Neural crest cell (in vitro differentiated cells): ENCODE measurements at regions not wholly inside any gene's neighbourhood (a gene's known extent, or its start where the extent isn't known, plus 50 kb on each side); places are given as distances from the start of the nearest gene placed in this dataset.

Experiments
- DNase-seq: peaks from one replicate; pipeline ENCODE4 v3.0.0; 2021; ENCODE audit warnings: low read depth, mixed read lengths, low spot score
- H3K27ac Mint-ChIP-seq: one replicate; pipeline ENCODE4 v1.8.0; 2021; ENCODE audit warnings: mild to moderate bottlenecking, mixed read lengths; ENCODE audit not compliant: unreplicated experiment
- H3K27me3 Mint-ChIP-seq: 2 replicates; pipeline ENCODE4 v1.8.0; 2021; ENCODE audit warnings: low read depth, mild to moderate bottlenecking, mixed read lengths
- H3K36me3 Mint-ChIP-seq: 2 replicates; pipeline ENCODE4 v1.8.0; 2021; ENCODE audit warnings: low read depth, mild to moderate bottlenecking, mixed read lengths
- H3K4me1 Mint-ChIP-seq: 2 replicates; pipeline ENCODE4 v1.8.0; 2021; ENCODE audit warnings: mixed read lengths
- H3K4me3 Mint-ChIP-seq: one replicate; pipeline ENCODE4 v1.8.0; 2021; ENCODE audit warnings: mild to moderate bottlenecking, mixed read lengths
- H3K9me3 Mint-ChIP-seq: 2 replicates; pipeline ENCODE4 v1.8.0; 2021; ENCODE audit warnings: mixed read lengths
- CTCF ChIP-seq: fragments of 200-600 bp; sonication (generic); conservative IDR thresholded peaks from 2 replicates; pipeline ENCODE4 v1.5.0; 2021; ENCODE audit warnings: antibody characterized with exemption, mild to moderate bottlenecking

- DNase-seq = no peak
- peak overlapping the region; percentile 69 for H3K27ac Mint-ChIP-seq
- no peaks in the 10 kb centered on the region for H3K36me3 Mint-ChIP-seq
- no peak overlapping the region for H3K4me3 Mint-ChIP-seq
- no peaks in the 10 kb centered on the region for H3K27me3 Mint-ChIP-seq
- no peak for TF ChIP-seq CTCF
- H3K9me3 Mint-ChIP-seq = peaks cover 5% of the 10 kb centered on the region
- peaks cover 25% of the 10 kb centered on the region for H3K4me1 Mint-ChIP-seq
These were observed 126.3 kb upstream of the TACR1 start for GRCh38 chr2:75325594-75325993.

- Mint-ChIP-seq H3K4me3 (no peak overlapping the region), H3K27ac (no peak overlapping the region), H3K9me3 (peaks cover 5% of the 10 kb centered on the region), H3K4me1 (peaks cover 25% of the 10 kb centered on the region), H3K27me3 (no peaks in the 10 kb centered on the region), H3K36me3 (no peaks in the 10 kb centered on the region)
- TF ChIP-seq CTCF = no peak
- DNase-seq = no peak
These were observed 125.6 kb upstream of the TACR1 start for GRCh38 chr2:75324861-75325284.

GRCh38 chr2:75324141-75324540 lies 124.8 kb upstream of the TACR1 start:
- Mint-ChIP-seq H3K27ac (no peak overlapping the region), H3K4me1 (peaks cover 25% of the 10 kb centered on the region), H3K9me3 (peaks cover 5% of the 10 kb centered on the region), H3K4me3 (no peak overlapping the region), H3K27me3 (no peaks in the 10 kb centered on the region), H3K36me3 (no peaks in the 10 kb centered on the region)
- no peak for TF ChIP-seq CTCF
- no peak for DNase-seq

- no peak for DNase-seq
- Mint-ChIP-seq H3K27me3 (no peaks in the 10 kb centered on the region), H3K4me1 (peaks cover 25% of the 10 kb centered on the region), H3K4me3 (no peak overlapping the region), H3K27ac (no peak overlapping the region), H3K36me3 (no peaks in the 10 kb centered on the region), H3K9me3 (no peaks in the 10 kb centered on the region)
- TF ChIP-seq CTCF = no peak
These were observed 122.2 kb upstream of the TACR1 start for GRCh38 chr2:75321599-75321922.

GRCh38 chr2:75320898-75321598 lies 121.7 kb upstream of the TACR1 start:
- no peak for TF ChIP-seq CTCF
- H3K4me3 Mint-ChIP-seq = no peak overlapping the region
- no peaks in the 10 kb centered on the region for H3K9me3 Mint-ChIP-seq
- H3K27me3 Mint-ChIP-seq = no peaks in the 10 kb centered on the region
- no peaks in the 10 kb centered on the region for H3K36me3 Mint-ChIP-seq
- no peak for DNase-seq
- H3K4me1 Mint-ChIP-seq = peaks cover 25% of the 10 kb centered on the region
- H3K27ac Mint-ChIP-seq = no peak overlapping the region
